ENCODE measurements at regions not wholly inside any gene's neighbourhood (a gene's known extent, or its start where the extent isn't known, plus 50 kb on each side); places are given as distances from the start of the nearest gene placed in this dataset.

- Histone ChIP-seq H3K27ac (ENCODE audit: low read depth, low read length) (no peak overlapping the region), H3K36me3 (ENCODE audit: insufficient read depth, low read length) (no peaks in the 10 kb centered on the region), H3K4me3 (ENCODE audit: low read depth, low read length) (no peak overlapping the region), H3K27me3 (ENCODE audit: insufficient read depth, low read length) (no peaks in the 10 kb centered on the region), H2AFZ (ENCODE audit: low read length, unreplicated experiment) (no peak overlapping the region), H3K4me1 (ENCODE audit: control insufficient read depth, insufficient read depth, low read length, unreplicated experiment) (peaks cover 17% of the 10 kb centered on the region), H3K79me2 (ENCODE audit: control insufficient read depth, insufficient read depth, low read length, unreplicated experiment) (no peaks in the 10 kb centered on the region)
Measured at GRCh38 chr5:173718469-173718868, 102.0 kb upstream of the BOD1 start.

GRCh38 chr5:173719731-173720082 is 103.3 kb upstream of the BOD1 start:
- no peaks in the 10 kb centered on the region for H3K36me3 ChIP-seq (ENCODE audit: insufficient read depth, low read length)
- H2AFZ ChIP-seq (ENCODE audit: low read length, unreplicated experiment), result no peak overlapping the region
- no peaks in the 10 kb centered on the region for H3K79me2 ChIP-seq (ENCODE audit: control insufficient read depth, insufficient read depth, low read length, unreplicated experiment)
- no peaks in the 10 kb centered on the region for H3K27me3 ChIP-seq (ENCODE audit: insufficient read depth, low read length)
- no peak overlapping the region for H3K4me3 ChIP-seq (ENCODE audit: low read depth, low read length)
- no peak overlapping the region for H3K27ac ChIP-seq (ENCODE audit: low read depth, low read length)
- H3K4me1 ChIP-seq (ENCODE audit: control insufficient read depth, insufficient read depth, low read length, unreplicated experiment), result peaks cover 11% of the 10 kb centered on the region

GRCh38 chr5:173720286-173720952 is 104.0 kb upstream of the BOD1 start:
- no peaks in the 10 kb centered on the region for H3K79me2 ChIP-seq (ENCODE audit: control insufficient read depth, insufficient read depth, low read length, unreplicated experiment)
- no peaks in the 10 kb centered on the region for H3K36me3 ChIP-seq (ENCODE audit: insufficient read depth, low read length)
- peaks cover 4% of the 10 kb centered on the region for H3K4me1 ChIP-seq (ENCODE audit: control insufficient read depth, insufficient read depth, low read length, unreplicated experiment)
- H3K27me3 ChIP-seq (ENCODE audit: insufficient read depth, low read length), result no peaks in the 10 kb centered on the region
- H3K4me3 ChIP-seq (ENCODE audit: low read depth, low read length), result no peak overlapping the region
- H2AFZ ChIP-seq (ENCODE audit: low read length, unreplicated experiment), result no peak overlapping the region
- H3K27ac ChIP-seq (ENCODE audit: low read depth, low read length), result no peak overlapping the region

- H2AFZ ChIP-seq (ENCODE audit: low read length, unreplicated experiment), result no peak overlapping the region
- no peak overlapping the region for H3K27ac ChIP-seq (ENCODE audit: low read depth, low read length)
Measured at GRCh38 chr5:173720953-173721600, 104.6 kb upstream of the BOD1 start.

GRCh38 chr5:173721601-173722232 is 105.3 kb upstream of the BOD1 start:
- H3K79me2 ChIP-seq (ENCODE audit: control insufficient read depth, insufficient read depth, low read length, unreplicated experiment), result no peaks in the 10 kb centered on the region
- no peaks in the 10 kb centered on the region for H3K4me1 ChIP-seq (ENCODE audit: control insufficient read depth, insufficient read depth, low read length, unreplicated experiment)
- H2AFZ ChIP-seq (ENCODE audit: low read length, unreplicated experiment), result no peak overlapping the region
- no peak overlapping the region for H3K4me3 ChIP-seq (ENCODE audit: low read depth, low read length)
- no peaks in the 10 kb centered on the region for H3K27me3 ChIP-seq (ENCODE audit: insufficient read depth, low read length)
- H3K27ac ChIP-seq (ENCODE audit: low read depth, low read length), result no peak overlapping the region
- H3K36me3 ChIP-seq (ENCODE audit: insufficient read depth, low read length), result no peaks in the 10 kb centered on the region

More at GRCh38 chr5:173720953-173721600, 104.6 kb upstream of the BOD1 start:
- H3K4me3 ChIP-seq (ENCODE audit: low read depth, low read length), result no peak overlapping the region
- no peaks in the 10 kb centered on the region for H3K79me2 ChIP-seq (ENCODE audit: control insufficient read depth, insufficient read depth, low read length, unreplicated experiment)
- no peaks in the 10 kb centered on the region for H3K4me1 ChIP-seq (ENCODE audit: control insufficient read depth, insufficient read depth, low read length, unreplicated experiment)
- H3K36me3 ChIP-seq (ENCODE audit: insufficient read depth, low read length), result no peaks in the 10 kb centered on the region
- no peaks in the 10 kb centered on the region for H3K27me3 ChIP-seq (ENCODE audit: insufficient read depth, low read length)

- no peaks in the 10 kb centered on the region for H3K79me2 ChIP-seq (ENCODE audit: control insufficient read depth, insufficient read depth, low read length, unreplicated experiment)
- no peaks in the 10 kb centered on the region for H3K4me1 ChIP-seq (ENCODE audit: control insufficient read depth, insufficient read depth, low read length, unreplicated experiment)
- H2AFZ ChIP-seq (ENCODE audit: low read length, unreplicated experiment), result no peak overlapping the region
- no peaks in the 10 kb centered on the region for H3K36me3 ChIP-seq (ENCODE audit: insufficient read depth, low read length)
- no peak overlapping the region for H3K4me3 ChIP-seq (ENCODE audit: low read depth, low read length)
- H3K27me3 ChIP-seq (ENCODE audit: insufficient read depth, low read length), result no peaks in the 10 kb centered on the region
- no peak overlapping the region for H3K27ac ChIP-seq (ENCODE audit: low read depth, low read length)
Measured at GRCh38 chr5:173726846-173727557, 110.6 kb upstream of the BOD1 start.

GRCh38 chr5:173727839-173728778 is 111.7 kb upstream of the BOD1 start:
- Histone ChIP-seq H3K4me3 (ENCODE audit: low read depth, low read length) (no peak overlapping the region), H2AFZ (ENCODE audit: low read length, unreplicated experiment) (no peak overlapping the region), H3K27me3 (ENCODE audit: insufficient read depth, low read length) (no peaks in the 10 kb centered on the region), H3K79me2 (ENCODE audit: control insufficient read depth, insufficient read depth, low read length, unreplicated experiment) (no peaks in the 10 kb centered on the region), H3K27ac (ENCODE audit: low read depth, low read length) (no peak overlapping the region), H3K36me3 (ENCODE audit: insufficient read depth, low read length) (no peaks in the 10 kb centered on the region), H3K4me1 (ENCODE audit: control insufficient read depth, insufficient read depth, low read length, unreplicated experiment) (no peaks in the 10 kb centered on the region)

GRCh38 chr5:173729079-173729765 is 112.8 kb upstream of the BOD1 start:
- H3K36me3 ChIP-seq (ENCODE audit: insufficient read depth, low read length), result no peaks in the 10 kb centered on the region
- H3K4me3 ChIP-seq (ENCODE audit: low read depth, low read length), result no peak overlapping the region
- no peak overlapping the region for H3K27ac ChIP-seq (ENCODE audit: low read depth, low read length)
- no peaks in the 10 kb centered on the region for H3K27me3 ChIP-seq (ENCODE audit: insufficient read depth, low read length)
- H3K79me2 ChIP-seq (ENCODE audit: control insufficient read depth, insufficient read depth, low read length, unreplicated experiment), result no peaks in the 10 kb centered on the region
- H3K4me1 ChIP-seq (ENCODE audit: control insufficient read depth, insufficient read depth, low read length, unreplicated experiment), result no peaks in the 10 kb centered on the region
- H2AFZ ChIP-seq (ENCODE audit: low read length, unreplicated experiment), result no peak overlapping the region

GRCh38 chr5:173730632-173731298 is 114.3 kb upstream of the BOD1 start:
- H3K4me3 ChIP-seq (ENCODE audit: low read depth, low read length), result no peak overlapping the region
- H3K4me1 ChIP-seq (ENCODE audit: control insufficient read depth, insufficient read depth, low read length, unreplicated experiment), result no peaks in the 10 kb centered on the region
- no peaks in the 10 kb centered on the region for H3K79me2 ChIP-seq (ENCODE audit: control insufficient read depth, insufficient read depth, low read length, unreplicated experiment)
- no peaks in the 10 kb centered on the region for H3K36me3 ChIP-seq (ENCODE audit: insufficient read depth, low read length)
- no peak overlapping the region for H3K27ac ChIP-seq (ENCODE audit: low read depth, low read length)
- H2AFZ ChIP-seq (ENCODE audit: low read length, unreplicated experiment), result no peak overlapping the region
- no peaks in the 10 kb centered on the region for H3K27me3 ChIP-seq (ENCODE audit: insufficient read depth, low read length)

All from ACC112 (cell line).